ENCODE measurements at regions not wholly inside any gene's neighbourhood (a gene's known extent, or its start where the extent isn't known, plus 50 kb on each side); places are given as distances from the start of the nearest gene placed in this dataset.

- no peak for DNase-seq
Observed at GRCh38 chr7:108997480-108997879, 427.8 kb downstream of the DNAJB9 start.

GRCh38 chr7:109003742-109004141, 434.1 kb downstream of the DNAJB9 start:
- DNase-seq, result no peak

GRCh38 chr7:109009636-109010035, 440.0 kb downstream of the DNAJB9 start:
- DNase-seq, result no peak

GRCh38 chr7:109020251-109020650, 450.6 kb downstream of the DNAJB9 start:
- DNase-seq, result no peak

- no peak for DNase-seq
Observed at GRCh38 chr7:109021390-109021789, 451.7 kb downstream of the DNAJB9 start.

- DNase-seq, result no peak
Observed at GRCh38 chr7:109029866-109030265, 460.2 kb downstream of the DNAJB9 start.

- no peak for DNase-seq
Observed at GRCh38 chr7:109044691-109045090, 475.0 kb downstream of the DNAJB9 start.

GRCh38 chr7:109049366-109049765, 479.7 kb downstream of the DNAJB9 start:
- DNase-seq, result no peak

GRCh38 chr7:109059089-109059488, 489.4 kb downstream of the DNAJB9 start:
- no peak for DNase-seq

GRCh38 chr7:109062798-109063197, 493.1 kb downstream of the DNAJB9 start:
- DNase-seq, result no peak

- DNase-seq, result no peak
Observed at GRCh38 chr7:109073543-109073942, 503.9 kb downstream of the DNAJB9 start.

- DNase-seq, result no peak
Observed at GRCh38 chr7:109076396-109076972, 506.8 kb downstream of the DNAJB9 start.

GRCh38 chr7:109091042-109091441, 521.4 kb downstream of the DNAJB9 start:
- no peak for DNase-seq

- no peak for DNase-seq
Observed at GRCh38 chr7:109092268-109092667, 522.6 kb downstream of the DNAJB9 start.

- DNase-seq, result no peak
Observed at GRCh38 chr7:109101332-109101731, 531.7 kb downstream of the DNAJB9 start.

- no peak for DNase-seq
Observed at GRCh38 chr7:109109558-109109957, 539.9 kb downstream of the DNAJB9 start.

GRCh38 chr7:109111086-109111485, 541.4 kb downstream of the DNAJB9 start:
- DNase-seq, result no peak

- no peak for DNase-seq
Observed at GRCh38 chr7:109121599-109122300, 552.1 kb downstream of the DNAJB9 start.

- no peak for DNase-seq
Observed at GRCh38 chr7:109125001-109125400, 555.3 kb downstream of the DNAJB9 start.

GRCh38 chr7:109126404-109127050, 556.9 kb downstream of the DNAJB9 start:
- DNase-seq, result no peak

GRCh38 chr7:109127145-109127544, 557.5 kb downstream of the DNAJB9 start:
- DNase-seq, result no peak

- DNase-seq, result no peak
Observed at GRCh38 chr7:109131141-109131540, 561.5 kb downstream of the DNAJB9 start.

- DNase-seq, result no peak
Observed at GRCh38 chr7:109136893-109137292, 567.2 kb downstream of the DNAJB9 start.

GRCh38 chr7:109154748-109155147, 585.1 kb downstream of the DNAJB9 start:
- DNase-seq, result no peak
